Breast epithelium (tissue), 3 donors: ENCODE measurements at regions not wholly inside any gene's neighbourhood (a gene's known extent, or its start where the extent isn't known, plus 50 kb on each side); places are given as distances from the start of the nearest gene placed in this dataset.

Experiments used
- POLR2A ChIP-seq: fragments of 450-650 bp; IDR thresholded peaks from one replicate; pipeline ENCODE4 v1.6.1; 2016; ENCODE audit warnings: antibody characterized with exemption, mild to moderate bottlenecking, moderate library complexity
- TF ChIP-seq, protein P1 (sequence below), 3 donors: fragments of 450-650 bp; IDR thresholded peaks; one replicate each; pipeline ENCODE4 v1.5.1; 2016 to 2017; ENCODE audit warnings: antibody characterized with exemption in 3 of 3, mild to moderate bottlenecking in 3 of 3, moderate library complexity in 3 of 3

DNA sequence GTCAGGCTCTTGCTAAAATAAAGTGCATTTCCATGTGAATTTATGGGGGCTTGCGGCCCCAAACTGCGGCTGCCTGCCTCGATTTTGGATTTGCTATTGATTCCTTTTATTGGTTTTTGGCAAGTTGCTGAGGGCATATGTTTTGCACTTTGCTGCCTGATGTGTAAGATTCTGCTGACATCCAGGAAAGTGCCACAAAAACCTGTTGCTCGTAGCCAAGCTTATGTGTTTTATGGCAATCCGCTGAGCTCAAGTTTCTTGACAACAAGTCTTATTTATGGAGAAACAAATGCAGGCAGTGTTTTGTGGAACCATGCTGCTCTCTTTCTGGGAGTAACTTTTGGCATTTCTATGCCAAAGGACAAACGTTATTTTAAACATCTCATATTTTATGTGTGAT is 97.3 kb upstream of the DDIT4L start:
- no peak for TF ChIP-seq POLR2A
- TF ChIP-seq, protein P1, sequence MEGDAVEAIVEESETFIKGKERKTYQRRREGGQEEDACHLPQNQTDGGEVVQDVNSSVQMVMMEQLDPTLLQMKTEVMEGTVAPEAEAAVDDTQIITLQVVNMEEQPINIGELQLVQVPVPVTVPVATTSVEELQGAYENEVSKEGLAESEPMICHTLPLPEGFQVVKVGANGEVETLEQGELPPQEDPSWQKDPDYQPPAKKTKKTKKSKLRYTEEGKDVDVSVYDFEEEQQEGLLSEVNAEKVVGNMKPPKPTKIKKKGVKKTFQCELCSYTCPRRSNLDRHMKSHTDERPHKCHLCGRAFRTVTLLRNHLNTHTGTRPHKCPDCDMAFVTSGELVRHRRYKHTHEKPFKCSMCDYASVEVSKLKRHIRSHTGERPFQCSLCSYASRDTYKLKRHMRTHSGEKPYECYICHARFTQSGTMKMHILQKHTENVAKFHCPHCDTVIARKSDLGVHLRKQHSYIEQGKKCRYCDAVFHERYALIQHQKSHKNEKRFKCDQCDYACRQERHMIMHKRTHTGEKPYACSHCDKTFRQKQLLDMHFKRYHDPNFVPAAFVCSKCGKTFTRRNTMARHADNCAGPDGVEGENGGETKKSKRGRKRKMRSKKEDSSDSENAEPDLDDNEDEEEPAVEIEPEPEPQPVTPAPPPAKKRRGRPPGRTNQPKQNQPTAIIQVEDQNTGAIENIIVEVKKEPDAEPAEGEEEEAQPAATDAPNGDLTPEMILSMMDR (IDR thresholded peaks at IDR 0.05): no peak
